Mesothelial cell of epicardium (in vitro differentiated cells): ENCODE measurements at regions not wholly inside any gene's neighbourhood (a gene's known extent, or its start where the extent isn't known, plus 50 kb on each side); places are given as distances from the start of the nearest gene placed in this dataset.

Experiments used
- DNase-seq, 2 experiments: peaks; one replicate each; pipeline ENCODE4 v3.0.0; 2021; ENCODE audit warnings: low spot score in 2 of 2; ENCODE audit not compliant: unreplicated experiment in 2 of 2
- H3K27ac Mint-ChIP-seq: 2 replicates; pipeline ENCODE4 v1.8.0; 2021; ENCODE audit warnings: mixed read lengths
- H3K27me3 Mint-ChIP-seq: 2 replicates; pipeline ENCODE4 v1.8.0; 2021; ENCODE audit warnings: low read depth, mixed read lengths
- H3K36me3 Mint-ChIP-seq: 2 replicates; pipeline ENCODE4 v1.8.0; 2021; ENCODE audit warnings: mixed read lengths
- H3K4me1 Mint-ChIP-seq: 2 replicates; pipeline ENCODE4 v1.8.0; 2021; ENCODE audit warnings: mixed read lengths
- H3K4me3 Mint-ChIP-seq: 2 replicates; pipeline ENCODE4 v1.8.0; 2021; ENCODE audit warnings: mild to moderate bottlenecking, moderate library complexity, mixed read lengths
- H3K9me3 Mint-ChIP-seq: 2 replicates; pipeline ENCODE4 v1.8.0; 2021; ENCODE audit warnings: mixed read lengths
- CTCF ChIP-seq: fragments of 200-600 bp; sonication (generic); IDR thresholded peaks from one replicate; pipeline ENCODE4 v1.5.0; 2021; ENCODE audit warnings: antibody characterized with exemption; ENCODE audit not compliant: unreplicated experiment

- Mint-ChIP-seq H3K27ac (no peak overlapping the region), H3K27me3 (peaks cover 7% of the 10 kb centered on the region), H3K4me3 (no peak overlapping the region), H3K36me3 (no peaks in the 10 kb centered on the region), H3K4me1 (no peaks in the 10 kb centered on the region), H3K9me3 (no peaks in the 10 kb centered on the region)
- DNase-seq, result no peak
- TF ChIP-seq CTCF, result no peak
These were observed 604.4 kb downstream of the TDRD15 start for GRCh38 chr2:21728133-21728532.

DNA sequence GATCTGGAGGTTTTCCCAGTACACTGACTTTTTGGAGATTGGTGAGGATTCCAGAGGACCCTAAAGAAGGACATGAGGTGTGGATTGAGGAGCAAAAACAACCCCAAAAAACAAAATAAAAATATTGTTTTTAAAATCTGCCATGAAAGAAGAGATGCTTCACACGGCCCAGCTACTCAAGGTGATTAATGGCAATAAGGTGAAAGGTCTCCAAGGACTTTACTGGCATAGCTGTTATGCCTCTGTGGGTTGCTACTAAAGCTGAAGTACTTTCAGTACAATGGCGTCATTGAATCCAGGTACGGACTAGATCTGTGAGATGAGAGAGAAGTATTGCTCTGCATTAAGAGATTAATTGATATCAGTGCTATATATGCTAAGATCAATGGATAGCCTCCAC, 606.4 kb downstream of the TDRD15 start:
- Mint-ChIP-seq H3K27ac (no peak overlapping the region), H3K36me3 (no peaks in the 10 kb centered on the region), H3K27me3 (no peaks in the 10 kb centered on the region), H3K4me3 (no peak overlapping the region), H3K4me1 (no peaks in the 10 kb centered on the region), H3K9me3 (no peaks in the 10 kb centered on the region)
- no peak for TF ChIP-seq CTCF
- DNase-seq, result no peak

DNA sequence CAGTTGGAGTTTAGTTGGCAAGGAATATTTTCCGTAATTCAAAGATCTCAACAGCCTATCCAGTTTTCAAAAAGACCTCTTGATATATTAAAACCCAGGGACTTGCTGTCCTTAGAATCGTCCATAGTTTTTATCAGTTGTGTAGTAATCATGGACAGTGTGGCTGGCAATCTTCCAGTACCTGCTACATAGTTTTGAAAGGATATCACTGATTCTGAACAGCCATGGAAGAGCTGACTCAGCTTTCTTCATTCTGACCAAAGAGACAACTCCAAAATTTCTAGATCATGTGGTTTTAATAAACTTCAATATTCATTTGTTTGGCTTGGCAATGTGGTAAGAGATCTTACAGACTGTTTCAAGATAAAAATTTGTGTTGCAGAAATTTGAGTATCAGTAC, 616.7 kb downstream of the TDRD15 start:
- H3K27ac Mint-ChIP-seq, result no peak overlapping the region
- no peak for TF ChIP-seq CTCF
- DNase-seq, result no peak
- no peak overlapping the region for H3K4me3 Mint-ChIP-seq
- H3K36me3 Mint-ChIP-seq, result no peaks in the 10 kb centered on the region
- peaks cover 3% of the 10 kb centered on the region for H3K9me3 Mint-ChIP-seq
- H3K27me3 Mint-ChIP-seq, result no peaks in the 10 kb centered on the region
- peaks cover 14% of the 10 kb centered on the region for H3K4me1 Mint-ChIP-seq

DNA sequence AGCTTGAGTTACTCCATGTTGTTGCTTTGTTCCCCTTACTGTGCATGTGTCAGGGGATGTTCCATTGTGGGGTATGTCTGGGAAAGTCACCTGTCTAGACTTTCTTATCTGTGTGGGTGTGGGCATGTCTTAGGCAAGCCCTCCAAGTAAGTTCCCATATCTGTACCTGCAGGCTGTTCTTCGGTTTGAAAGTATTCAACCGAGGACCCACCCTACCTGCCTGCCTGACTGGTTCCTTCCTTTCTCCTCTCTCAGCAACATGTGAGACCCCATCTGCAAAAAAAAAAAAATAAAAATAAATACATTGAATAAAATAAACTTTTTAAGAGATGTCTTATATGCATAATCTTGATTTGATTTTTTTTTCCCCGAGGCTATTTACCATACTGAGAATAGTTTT, 622.7 kb downstream of the TDRD15 start:
- H3K27ac Mint-ChIP-seq, result no peak overlapping the region
- H3K36me3 Mint-ChIP-seq, result no peaks in the 10 kb centered on the region
- no peak for TF ChIP-seq CTCF
- H3K27me3 Mint-ChIP-seq, result no peaks in the 10 kb centered on the region
- H3K9me3 Mint-ChIP-seq, result peaks cover 10% of the 10 kb centered on the region
- no peaks in the 10 kb centered on the region for H3K4me1 Mint-ChIP-seq
- H3K4me3 Mint-ChIP-seq, result no peak overlapping the region
- DNase-seq, result no peak

- Mint-ChIP-seq H3K36me3 (no peaks in the 10 kb centered on the region), H3K4me3 (no peak overlapping the region), H3K4me1 (no peaks in the 10 kb centered on the region), H3K27me3 (no peaks in the 10 kb centered on the region), H3K27ac (no peak overlapping the region), H3K9me3 (peaks cover 7% of the 10 kb centered on the region)
- no peak for DNase-seq
- TF ChIP-seq CTCF, result no peak
These were observed 624.7 kb downstream of the TDRD15 start for GRCh38 chr2:21748501-21748900.

- Mint-ChIP-seq H3K9me3 (peaks cover 3% of the 10 kb centered on the region), H3K4me3 (no peak overlapping the region), H3K27me3 (no peaks in the 10 kb centered on the region), H3K4me1 (peaks cover 14% of the 10 kb centered on the region), H3K36me3 (no peaks in the 10 kb centered on the region), H3K27ac (no peak overlapping the region)
- TF ChIP-seq CTCF, result no peak
- no peak for DNase-seq
These were observed 630.5 kb downstream of the TDRD15 start for GRCh38 chr2:21754164-21754788.
